Mammary epithelial cell (primary cell): ENCODE measurements at regions not wholly inside any gene's neighbourhood (a gene's known extent, or its start where the extent isn't known, plus 50 kb on each side); places are given as distances from the start of the nearest gene placed in this dataset.

ENCODE experiments used
- EZH2 ChIP-seq: IDR thresholded peaks from 2 replicates; pipeline ENCODE4 v1.6.1; 2012; ENCODE audit warnings: low read length, inconsistent platforms, borderline replicate concordance
- TF ChIP-seq, protein P1 (sequence below), 2 donors: IDR thresholded peaks in 1 of 2; conservative IDR thresholded peaks in 1 of 2; 2 replicates each; pipeline ENCODE4 v1.5.1; 2011 to 2012; ENCODE audit warnings: inconsistent platforms in 2 of 2, low read length in 2 of 2, mild to moderate bottlenecking in 2 of 2, control low read depth in 1 of 2, low read depth in 1 of 2; ENCODE audit not compliant: insufficient read depth in 1 of 2; ENCODE audit errors: extremely low read depth in 1 of 2

GRCh38 chr2:55114597-55114996 is 64.3 kb upstream of the RTN4 start:
- TF ChIP-seq, protein P1, sequence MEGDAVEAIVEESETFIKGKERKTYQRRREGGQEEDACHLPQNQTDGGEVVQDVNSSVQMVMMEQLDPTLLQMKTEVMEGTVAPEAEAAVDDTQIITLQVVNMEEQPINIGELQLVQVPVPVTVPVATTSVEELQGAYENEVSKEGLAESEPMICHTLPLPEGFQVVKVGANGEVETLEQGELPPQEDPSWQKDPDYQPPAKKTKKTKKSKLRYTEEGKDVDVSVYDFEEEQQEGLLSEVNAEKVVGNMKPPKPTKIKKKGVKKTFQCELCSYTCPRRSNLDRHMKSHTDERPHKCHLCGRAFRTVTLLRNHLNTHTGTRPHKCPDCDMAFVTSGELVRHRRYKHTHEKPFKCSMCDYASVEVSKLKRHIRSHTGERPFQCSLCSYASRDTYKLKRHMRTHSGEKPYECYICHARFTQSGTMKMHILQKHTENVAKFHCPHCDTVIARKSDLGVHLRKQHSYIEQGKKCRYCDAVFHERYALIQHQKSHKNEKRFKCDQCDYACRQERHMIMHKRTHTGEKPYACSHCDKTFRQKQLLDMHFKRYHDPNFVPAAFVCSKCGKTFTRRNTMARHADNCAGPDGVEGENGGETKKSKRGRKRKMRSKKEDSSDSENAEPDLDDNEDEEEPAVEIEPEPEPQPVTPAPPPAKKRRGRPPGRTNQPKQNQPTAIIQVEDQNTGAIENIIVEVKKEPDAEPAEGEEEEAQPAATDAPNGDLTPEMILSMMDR (conservative IDR thresholded peaks at IDR 0.05 in 1 of 2, IDR thresholded peaks at IDR 0.05 in 1 of 2; ENCODE audit: extremely low read depth in 1 of 2, insufficient read depth in 1 of 2, low read depth in 1 of 2, low read length in 2 of 2), result no peak
- no peak for TF ChIP-seq EZH2
